ENCODE measurements at regions not wholly inside any gene's neighbourhood (a gene's known extent, or its start where the extent isn't known, plus 50 kb on each side); places are given as distances from the start of the nearest gene placed in this dataset.

- POLR2A ChIA-PET = no interaction called here
- CTCF ChIA-PET = interaction anchor here (1.2 to 3.9 kb wide), 4 partner anchors 10 to 21 kb away, joined by 3 to 18 read pairs (median 6); no protein-coding TSS in a partner anchor
- no peak for TF ChIP-seq CTCF (IDR thresholded peaks at IDR 0.05; ENCODE audit: control extremely low read depth, extremely low read depth, low read depth, missing control alignments)
- DNase-seq (ENCODE audit: extremely low spot score) = no peak
These were observed 514.1 kb upstream of the PKN2 start for GRCh38 chr1:88169939-88170338.

GRCh38 chr1:88175120-88175630 is 508.9 kb upstream of the PKN2 start:
- DNase-seq (ENCODE audit: extremely low spot score) = no peak
- CTCF ChIA-PET = no interaction called here
- TF ChIP-seq CTCF (IDR thresholded peaks at IDR 0.05; ENCODE audit: control extremely low read depth, extremely low read depth, low read depth, missing control alignments) = no peak
- POLR2A ChIA-PET = no interaction called here

GRCh38 chr1:88175631-88176226 is 508.3 kb upstream of the PKN2 start:
- ChIA-PET POLR2A (no interaction called here), CTCF (no interaction called here)
- TF ChIP-seq CTCF (IDR thresholded peaks at IDR 0.05; ENCODE audit: control extremely low read depth, extremely low read depth, low read depth, missing control alignments) = no peak
- DNase-seq (ENCODE audit: extremely low spot score) = no peak

GRCh38 chr1:88179943-88180342 is 504.1 kb upstream of the PKN2 start:
- ChIA-PET POLR2A (no interaction called here), CTCF (interaction anchor here (0.9 to 3.1 kb wide), 18 partner anchors 7 to 698 kb away, joined by 3 to 33 read pairs (median 6); no protein-coding TSS in a partner anchor)
- no peak for TF ChIP-seq CTCF (IDR thresholded peaks at IDR 0.05; ENCODE audit: control extremely low read depth, extremely low read depth, low read depth, missing control alignments)
- no peak for DNase-seq (ENCODE audit: extremely low spot score)

GRCh38 chr1:88180449-88181108 is 503.5 kb upstream of the PKN2 start:
- CTCF ChIA-PET = interaction anchor here (0.6 to 2.3 kb wide), 27 partner anchors 8 to 697 kb away, joined by 3 to 33 read pairs (median 4); no protein-coding TSS in a partner anchor
- DNase-seq (ENCODE audit: extremely low spot score) = peak; percentile 40
- peak; percentile 95 for TF ChIP-seq CTCF (IDR thresholded peaks at IDR 0.05; ENCODE audit: control extremely low read depth, extremely low read depth, low read depth, missing control alignments)
- POLR2A ChIA-PET = no interaction called here

GRCh38 chr1:88186911-88187310 is 497.2 kb upstream of the PKN2 start:
- POLR2A ChIA-PET = no interaction called here

More at GRCh38 chr1:88186911-88187310, 497.2 kb upstream of the PKN2 start:
- TF ChIP-seq CTCF (IDR thresholded peaks at IDR 0.05; ENCODE audit: control extremely low read depth, extremely low read depth, low read depth, missing control alignments) = no peak
- CTCF ChIA-PET = no interaction called here
- no peak for DNase-seq (ENCODE audit: extremely low spot score)

Measured in GM10248 (cell line).